Muscle layer of duodenum (tissue), 2 donors: ENCODE measurements at regions not wholly inside any gene's neighbourhood (a gene's known extent, or its start where the extent isn't known, plus 50 kb on each side); places are given as distances from the start of the nearest gene placed in this dataset.

ENCODE experiments used
- H3K27ac ChIP-seq: one replicate; pipeline ENCODE4 v1.7.0; 2013; ENCODE audit warnings: mild to moderate bottlenecking, low read length
- H3K27me3 ChIP-seq: one replicate; pipeline ENCODE4 v1.7.0; 2013; ENCODE audit warnings: low read depth, mild to moderate bottlenecking, control low read depth, low read length
- H3K36me3 ChIP-seq, 2 donors: one replicate each; pipeline ENCODE4 v1.7.0; 2013; ENCODE audit warnings: low read length in 2 of 2, control low read depth in 1 of 2, mild to moderate bottlenecking in 1 of 2; ENCODE audit not compliant: insufficient read depth in 2 of 2, control insufficient read depth in 1 of 2
- H3K4me1 ChIP-seq, 2 donors: one replicate each; pipeline ENCODE4 v1.7.0; 2013; ENCODE audit warnings: low read length in 2 of 2, mild to moderate bottlenecking in 2 of 2, control low read depth in 1 of 2, moderate library complexity in 1 of 2; ENCODE audit not compliant: insufficient read depth in 2 of 2, control insufficient read depth in 1 of 2
- H3K4me3 ChIP-seq, 2 donors: one replicate each; pipeline ENCODE4 v1.7.0; 2013; ENCODE audit warnings: low read length in 2 of 2, low read depth in 1 of 2, mild to moderate bottlenecking in 1 of 2
- H3K9me3 ChIP-seq, 2 donors: one replicate each; pipeline ENCODE4 v1.7.0; 2013; ENCODE audit warnings: low read length in 2 of 2, control low read depth in 1 of 2, mild to moderate bottlenecking in 1 of 2; ENCODE audit not compliant: control insufficient read depth in 1 of 2
- donor health status: healthy.

DNA sequence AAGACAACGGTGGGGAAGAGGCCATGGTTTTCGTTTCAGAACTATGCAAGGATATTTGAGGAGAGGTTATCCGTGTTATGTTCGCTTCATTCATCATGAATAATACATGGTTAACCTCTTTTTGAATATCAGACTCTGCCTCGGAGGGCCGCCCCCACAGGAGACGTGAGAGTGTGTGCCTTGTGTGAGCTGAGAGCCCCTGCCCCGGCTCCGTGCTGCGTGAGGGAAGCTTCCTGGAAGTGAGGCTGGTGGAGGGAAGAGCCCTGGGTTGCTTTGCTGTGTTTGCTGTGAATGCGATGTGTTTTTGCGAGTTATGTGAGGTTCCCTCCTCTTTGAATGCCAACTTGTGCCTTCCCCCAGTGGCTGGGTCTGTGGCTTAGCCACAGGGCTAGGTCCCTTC is 146.0 kb upstream of the RTL1 start:
- Histone ChIP-seq H3K9me3 (no peaks in the 10 kb centered on the region), H3K4me1 (no peaks in the 10 kb centered on the region), H3K27ac (no peak overlapping the region), H3K4me3 (no peak overlapping the region), H3K27me3 (no peaks in the 10 kb centered on the region), H3K36me3 (no peaks in the 10 kb centered on the region)

DNA sequence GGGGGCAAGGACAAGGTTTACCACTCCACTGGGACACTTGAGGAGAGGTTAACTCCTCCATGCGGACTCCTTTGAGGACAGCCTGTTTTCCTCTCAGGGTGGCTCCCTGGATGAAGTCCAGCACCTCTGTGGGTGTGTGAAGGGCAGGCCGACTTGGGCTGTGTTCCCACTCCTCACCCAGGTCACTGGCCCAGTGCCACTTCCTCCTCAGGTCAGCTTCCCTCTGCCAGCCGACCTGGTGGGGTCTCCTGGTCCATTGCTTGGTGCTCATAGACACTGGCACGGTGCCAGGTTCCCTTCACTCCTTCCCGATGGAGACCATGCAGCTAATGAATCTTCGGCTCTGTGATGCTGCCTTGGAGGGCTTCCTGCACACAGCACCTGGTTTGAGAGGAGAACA is 146.4 kb upstream of the RTL1 start:
- Histone ChIP-seq H3K4me3 (no peak overlapping the region), H3K9me3 (no peaks in the 10 kb centered on the region), H3K36me3 (no peaks in the 10 kb centered on the region), H3K27me3 (no peaks in the 10 kb centered on the region), H3K4me1 (no peaks in the 10 kb centered on the region), H3K27ac (no peak overlapping the region)

DNA sequence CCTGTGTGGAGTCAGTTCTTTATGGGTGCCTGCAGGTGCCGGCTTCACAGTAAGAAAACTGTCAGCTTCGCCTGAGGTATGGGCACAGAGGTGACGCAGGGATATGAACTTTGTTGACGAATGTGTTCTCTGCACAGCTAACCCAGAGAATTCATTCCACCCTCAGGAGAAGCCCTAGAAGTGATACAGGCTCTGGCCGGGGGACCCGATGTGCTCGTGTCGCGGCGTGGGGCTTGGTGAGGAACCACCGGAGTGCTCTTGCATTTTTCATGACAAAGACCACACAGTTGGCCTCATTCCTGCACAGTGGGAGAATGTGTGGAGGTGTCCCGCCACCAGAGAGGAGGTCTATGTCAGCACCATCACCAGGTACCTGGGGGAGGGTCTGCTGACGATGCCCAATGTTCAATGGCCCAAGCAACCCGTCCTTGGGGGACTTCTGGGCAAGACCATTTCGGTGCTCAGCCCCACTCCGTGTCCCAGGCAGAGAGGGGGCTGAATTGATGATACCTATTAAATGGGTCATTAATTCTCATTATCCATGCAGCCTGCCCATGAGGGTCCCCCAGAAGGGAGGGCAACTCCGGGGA is 147.5 kb upstream of the RTL1 start:
- no peaks in the 10 kb centered on the region for H3K36me3 ChIP-seq
- no peak overlapping the region for H3K27ac ChIP-seq
- H3K9me3 ChIP-seq = no peaks in the 10 kb centered on the region
- H3K4me3 ChIP-seq = no peak overlapping the region
- no peaks in the 10 kb centered on the region for H3K27me3 ChIP-seq
- no peaks in the 10 kb centered on the region for H3K4me1 ChIP-seq

DNA sequence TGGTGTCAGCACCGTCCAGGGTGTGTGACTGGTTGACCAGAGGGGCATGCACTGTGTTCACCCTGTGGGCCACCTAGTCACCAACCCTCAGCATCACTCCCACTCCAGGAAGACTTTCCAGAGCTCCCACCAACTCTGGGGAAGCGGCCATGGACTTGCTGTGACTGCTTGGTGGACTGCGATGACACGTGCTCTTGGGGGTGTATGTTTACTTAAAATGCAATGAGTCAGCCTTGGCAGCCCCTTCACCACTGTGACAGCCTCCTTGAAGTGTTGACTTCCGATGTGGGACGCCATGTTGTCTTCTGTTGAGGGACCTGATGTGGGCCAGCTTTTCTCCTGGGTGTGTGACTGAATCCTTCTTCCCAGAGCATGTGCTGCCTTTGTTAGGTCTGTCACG is 151.1 kb upstream of the RTL1 start:
- Histone ChIP-seq H3K36me3 (no peaks in the 10 kb centered on the region), H3K9me3 (peaks cover 0 to 5% of the 10 kb centered on the region in 2 donors), H3K4me3 (no peak overlapping the region), H3K4me1 (no peaks in the 10 kb centered on the region), H3K27me3 (no peaks in the 10 kb centered on the region), H3K27ac (no peak overlapping the region)

DNA sequence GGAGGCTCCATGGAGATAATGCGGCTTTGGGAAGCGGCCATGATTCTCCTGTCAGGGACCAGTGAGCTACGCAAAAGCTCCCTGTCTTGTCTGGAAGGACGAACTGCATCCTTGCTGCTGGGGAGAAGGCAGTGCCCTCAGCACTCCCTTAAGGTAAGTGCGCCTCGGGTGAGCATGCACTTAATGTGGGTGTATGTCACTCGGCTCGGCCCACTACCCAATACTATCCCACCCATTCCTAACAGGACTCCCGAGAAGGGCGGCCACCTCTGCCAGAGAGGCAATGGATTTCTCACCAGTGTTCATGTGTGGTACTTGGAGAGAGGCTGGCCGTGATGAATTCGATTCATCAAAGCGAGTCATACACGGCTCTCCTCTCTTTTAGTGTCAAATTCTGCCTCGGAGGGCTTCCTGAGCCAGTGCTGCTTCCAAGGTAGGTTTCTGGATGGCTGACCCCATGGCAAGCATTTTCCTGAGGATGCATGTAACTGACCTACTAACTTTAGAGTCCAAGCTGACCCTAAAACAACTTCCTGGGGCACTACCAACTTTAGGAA is 151.7 kb upstream of the RTL1 start:
- Histone ChIP-seq H3K27me3 (no peaks in the 10 kb centered on the region), H3K4me3 (no peak overlapping the region), H3K27ac (no peak overlapping the region), H3K36me3 (no peaks in the 10 kb centered on the region), H3K4me1 (no peaks in the 10 kb centered on the region), H3K9me3 (peaks cover 0 to 5% of the 10 kb centered on the region in 2 donors)

DNA sequence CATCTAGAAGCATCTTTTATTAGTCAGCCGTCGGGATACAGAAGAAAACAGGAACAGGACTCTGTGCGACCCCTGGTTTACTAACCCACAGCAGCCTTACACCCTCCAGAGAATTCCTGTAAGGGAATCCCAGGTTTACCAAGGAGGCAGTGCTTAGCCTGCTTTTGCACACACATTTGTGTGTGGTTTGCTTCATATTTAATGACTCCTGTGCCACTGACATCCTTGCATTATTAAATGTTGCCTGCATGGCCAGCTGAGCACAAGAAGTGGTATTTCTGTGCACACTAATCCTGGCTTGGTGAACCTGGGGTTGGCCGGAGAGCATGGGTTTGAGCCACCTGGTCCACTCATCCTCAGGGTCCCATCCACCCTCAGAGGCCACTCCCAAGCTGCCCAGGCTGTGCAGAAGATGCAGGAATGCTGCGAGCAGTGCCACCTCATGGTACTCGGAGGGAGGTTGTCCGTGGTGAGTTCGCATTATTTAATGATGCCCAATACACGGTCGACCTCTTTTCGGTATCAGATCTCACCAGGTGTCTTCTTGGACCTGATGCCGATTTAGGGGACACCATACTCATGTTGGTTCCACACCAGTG is 152.4 kb upstream of the RTL1 start:
- H3K27ac ChIP-seq = no peak overlapping the region
- H3K36me3 ChIP-seq = no peaks in the 10 kb centered on the region
- no peaks in the 10 kb centered on the region for H3K4me1 ChIP-seq
- no peaks in the 10 kb centered on the region for H3K27me3 ChIP-seq
- peaks cover 0 to 5% of the 10 kb centered on the region in 2 donors for H3K9me3 ChIP-seq
- no peak overlapping the region for H3K4me3 ChIP-seq

DNA sequence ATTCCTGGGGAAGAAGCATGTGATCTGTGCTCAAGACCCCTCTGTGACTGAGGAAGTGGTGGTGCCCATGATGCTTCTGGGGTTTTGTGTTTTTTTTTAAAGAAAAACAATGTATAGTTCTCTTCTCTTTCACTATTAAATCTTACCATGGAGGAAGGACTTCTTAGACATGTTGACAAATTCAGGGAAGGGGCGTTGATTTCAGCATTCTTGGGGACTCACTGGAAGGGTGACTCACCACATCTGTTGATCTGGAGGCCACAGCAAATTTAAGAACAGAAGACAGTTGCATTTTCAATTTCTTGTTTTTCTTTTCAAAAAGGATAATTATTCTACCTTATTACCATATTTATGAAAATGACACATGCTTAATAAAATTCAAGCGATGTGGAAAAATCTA is 152.9 kb upstream of the RTL1 start:
- H3K27me3 ChIP-seq = no peaks in the 10 kb centered on the region
- H3K27ac ChIP-seq = no peak overlapping the region
- no peaks in the 10 kb centered on the region for H3K36me3 ChIP-seq
- no peaks in the 10 kb centered on the region for H3K4me1 ChIP-seq
- H3K4me3 ChIP-seq = no peak overlapping the region
- H3K9me3 ChIP-seq = peaks cover 0 to 5% of the 10 kb centered on the region in 2 donors

DNA sequence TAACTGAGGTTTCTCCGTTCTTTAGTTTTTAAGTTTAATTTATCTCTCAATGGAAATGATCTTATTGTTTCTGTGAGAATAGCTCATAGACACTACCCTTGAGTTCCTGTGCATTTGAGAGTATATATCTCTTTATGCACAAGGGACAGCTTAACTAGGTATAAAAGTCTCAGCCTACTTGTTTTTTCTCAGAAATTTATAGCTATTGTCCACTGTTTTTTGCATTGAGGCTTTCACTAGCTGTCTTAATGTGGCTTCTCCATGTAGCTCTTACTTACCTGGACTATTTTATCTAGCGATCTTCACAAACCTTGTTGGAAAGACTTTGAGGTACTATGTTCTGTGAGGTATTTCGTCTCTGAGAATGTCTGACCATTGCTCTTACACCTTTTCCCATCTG is 153.9 kb upstream of the RTL1 start:
- Histone ChIP-seq H3K4me3 (no peak overlapping the region), H3K9me3 (peaks cover 0 to 5% of the 10 kb centered on the region in 2 donors), H3K36me3 (no peaks in the 10 kb centered on the region), H3K4me1 (no peaks in the 10 kb centered on the region), H3K27ac (no peak overlapping the region), H3K27me3 (no peaks in the 10 kb centered on the region)

DNA sequence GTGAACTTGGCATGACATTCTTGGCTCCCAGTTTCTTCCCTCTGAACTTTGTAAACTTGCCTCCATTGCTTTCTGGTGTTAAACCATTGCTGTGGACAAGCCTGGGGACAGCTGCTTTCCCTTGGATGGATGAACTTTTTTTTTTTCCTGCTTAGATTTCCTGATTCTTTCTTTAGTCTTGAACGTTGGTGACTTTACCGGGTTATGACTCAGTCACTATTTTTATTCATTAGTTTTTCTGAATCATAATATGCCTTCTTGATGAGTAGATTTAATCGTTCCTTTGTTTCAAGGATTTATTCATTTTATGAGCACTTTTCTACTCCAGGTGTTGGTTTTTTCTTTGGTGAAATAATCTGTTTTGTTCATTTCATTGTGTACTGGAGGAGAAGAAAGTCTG is 155.0 kb upstream of the RTL1 start:
- Histone ChIP-seq H3K27me3 (no peaks in the 10 kb centered on the region), H3K27ac (no peak overlapping the region), H3K9me3 (peaks cover 0 to 5% of the 10 kb centered on the region in 2 donors), H3K36me3 (no peaks in the 10 kb centered on the region), H3K4me1 (no peaks in the 10 kb centered on the region), H3K4me3 (no peak overlapping the region)

DNA sequence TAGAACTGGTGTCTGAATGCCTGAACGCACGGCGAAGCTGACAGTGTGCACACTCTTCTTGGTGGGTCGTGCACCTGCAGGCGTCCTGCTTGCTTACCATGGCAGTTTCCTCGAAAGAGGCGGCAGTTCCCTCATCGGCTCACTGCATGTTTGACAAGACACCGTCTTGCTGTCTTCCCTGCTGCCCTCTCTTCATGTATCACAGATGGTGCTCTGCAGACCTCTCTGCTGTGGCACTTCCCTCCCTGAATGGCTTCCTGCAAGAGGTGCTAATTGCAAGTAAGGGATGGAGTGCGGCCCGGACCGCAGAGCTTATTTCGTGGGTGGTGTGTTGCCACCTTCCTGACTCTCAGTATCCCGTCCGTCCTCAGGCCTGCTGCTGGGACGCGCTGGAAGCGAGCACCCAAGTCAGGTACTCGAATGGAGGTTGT is 156.7 kb upstream of the RTL1 start:
- Histone ChIP-seq H3K27ac (no peak overlapping the region), H3K36me3 (no peaks in the 10 kb centered on the region), H3K4me1 (no peaks in the 10 kb centered on the region), H3K9me3 (peaks cover 0 to 5% of the 10 kb centered on the region in 2 donors), H3K4me3 (no peak overlapping the region), H3K27me3 (no peaks in the 10 kb centered on the region)

DNA sequence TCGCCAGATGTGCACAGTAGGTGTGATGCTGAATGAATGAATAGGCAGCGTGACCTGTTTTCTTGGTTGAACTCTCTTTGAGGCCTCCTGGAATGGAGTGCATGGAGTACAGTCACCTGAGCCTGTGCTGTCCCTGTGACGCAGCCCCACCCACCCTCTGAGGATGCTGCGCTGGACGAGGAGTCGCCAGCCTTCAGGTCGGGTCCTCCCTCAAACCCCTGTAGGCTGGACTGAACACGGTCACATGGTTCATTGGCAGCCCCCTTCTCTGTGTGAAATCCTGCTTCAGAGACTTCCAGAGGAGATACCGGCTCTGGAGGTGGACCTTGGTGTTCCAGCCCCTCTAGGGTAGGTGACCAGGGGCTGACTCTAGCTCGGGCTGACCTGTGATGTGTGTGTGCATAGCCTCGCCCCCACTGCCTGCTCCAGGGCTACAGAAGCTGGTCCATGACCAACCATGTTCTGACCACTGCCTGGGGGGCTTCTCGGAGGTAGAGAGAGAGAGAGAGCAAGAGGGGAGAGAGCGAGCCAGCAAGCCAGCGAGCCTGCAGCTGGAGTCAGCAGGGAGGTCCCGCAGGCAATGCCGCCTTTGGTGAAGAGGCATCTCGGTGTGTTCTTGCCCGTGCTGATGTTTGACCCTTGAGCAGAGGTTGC is 158.0 kb upstream of the RTL1 start:
- Histone ChIP-seq H3K4me1 (no peaks in the 10 kb centered on the region), H3K9me3 (peaks cover 0 to 5% of the 10 kb centered on the region in 2 donors), H3K27ac (no peak overlapping the region), H3K4me3 (no peak overlapping the region), H3K27me3 (no peaks in the 10 kb centered on the region), H3K36me3 (no peaks in the 10 kb centered on the region)
